ENCODE measurements at regions not wholly inside any gene's neighbourhood (a gene's known extent, or its start where the extent isn't known, plus 50 kb on each side); places are given as distances from the start of the nearest gene placed in this dataset.

GRCh38 chr1:182301026-182301436 is 90.6 kb downstream of the GLUL start:
- TF ChIP-seq CTCF (conservative IDR thresholded peaks at IDR 0.05 in 1 of 2, IDR thresholded peaks at IDR 0.05 in 1 of 2; ENCODE audit: low read depth in 1 of 2, low read length in 2 of 2): no peak
- no peak for TF ChIP-seq EZH2 (IDR thresholded peaks at IDR 0.05; ENCODE audit: low read length, missing control alignments)
